ENCODE measurements at regions not wholly inside any gene's neighbourhood (a gene's known extent, or its start where the extent isn't known, plus 50 kb on each side); places are given as distances from the start of the nearest gene placed in this dataset.
"Not testable (repeated sequence)": the region's sequence is repeated elsewhere in the genome, so short reads cannot be mapped to it uniquely, and the experiment has no call there.

- Histone ChIP-seq H3K4me3 (ENCODE audit: low read length) (no peak overlapping the region), H3K27me3 (ENCODE audit: insufficient read depth, low read length) (peaks cover 3% of the 10 kb centered on the region), H3K9me3 (ENCODE audit: low read depth, low read length) (no peaks in the 10 kb centered on the region), H3K4me1 (ENCODE audit: insufficient read depth, low read length) (no peaks in the 10 kb centered on the region)
Observed at GRCh38 chr4:112951362-112952312, 97.8 kb upstream of the ANK2 start.

- no peaks in the 10 kb centered on the region for H3K9me3 ChIP-seq (ENCODE audit: low read depth, low read length)
- peaks cover 3% of the 10 kb centered on the region for H3K27me3 ChIP-seq (ENCODE audit: insufficient read depth, low read length)
- no peak overlapping the region for H3K4me3 ChIP-seq (ENCODE audit: low read length)
- H3K4me1 ChIP-seq (ENCODE audit: insufficient read depth, low read length): no peaks in the 10 kb centered on the region
Observed at GRCh38 chr4:112952313-112952700, 97.1 kb upstream of the ANK2 start.

GRCh38 chr4:112953262-112953661, 96.2 kb upstream of the ANK2 start:
- Histone ChIP-seq H3K27me3 (ENCODE audit: insufficient read depth, low read length) (peaks cover 3% of the 10 kb centered on the region), H3K4me1 (ENCODE audit: insufficient read depth, low read length) (no peaks in the 10 kb centered on the region), H3K4me3 (ENCODE audit: low read length) (no peak overlapping the region), H3K9me3 (ENCODE audit: low read depth, low read length) (no peaks in the 10 kb centered on the region)

GRCh38 chr4:112954286-112954685, 95.2 kb upstream of the ANK2 start:
- H3K4me3 ChIP-seq (ENCODE audit: low read length): no peak overlapping the region
- H3K27me3 ChIP-seq (ENCODE audit: insufficient read depth, low read length): peaks cover 3% of the 10 kb centered on the region
- H3K9me3 ChIP-seq (ENCODE audit: low read depth, low read length): no peaks in the 10 kb centered on the region
- no peaks in the 10 kb centered on the region for H3K4me1 ChIP-seq (ENCODE audit: insufficient read depth, low read length)

- Histone ChIP-seq H3K4me1 (ENCODE audit: insufficient read depth, low read length) (no peaks in the 10 kb centered on the region), H3K27me3 (ENCODE audit: insufficient read depth, low read length) (peaks cover 3% of the 10 kb centered on the region), H3K9me3 (ENCODE audit: low read depth, low read length) (no peaks in the 10 kb centered on the region), H3K4me3 (ENCODE audit: low read length) (no peak overlapping the region)
Observed at GRCh38 chr4:112956484-112956896, 93.0 kb upstream of the ANK2 start.

- not testable (repeated sequence) for H3K27me3 ChIP-seq (ENCODE audit: insufficient read depth, low read length); H3K9me3 ChIP-seq (ENCODE audit: low read depth, low read length); H3K4me1 ChIP-seq (ENCODE audit: insufficient read depth, low read length); H3K4me3 ChIP-seq (ENCODE audit: low read length)
Observed at GRCh38 chr4:112957764-112958163, 91.7 kb upstream of the ANK2 start.

GRCh38 chr4:112966701-112967488, 82.6 kb upstream of the ANK2 start:
- Histone ChIP-seq H3K4me3 (ENCODE audit: low read length) (no peak overlapping the region), H3K4me1 (ENCODE audit: insufficient read depth, low read length) (no peaks in the 10 kb centered on the region), H3K27me3 (ENCODE audit: insufficient read depth, low read length) (no peaks in the 10 kb centered on the region), H3K9me3 (ENCODE audit: low read depth, low read length) (no peaks in the 10 kb centered on the region)

GRCh38 chr4:112968451-112969159, 80.8 kb upstream of the ANK2 start:
- Histone ChIP-seq H3K4me1 (ENCODE audit: insufficient read depth, low read length) (no peaks in the 10 kb centered on the region), H3K4me3 (ENCODE audit: low read length) (no peak overlapping the region), H3K9me3 (ENCODE audit: low read depth, low read length) (no peaks in the 10 kb centered on the region), H3K27me3 (ENCODE audit: insufficient read depth, low read length) (no peaks in the 10 kb centered on the region)

GRCh38 chr4:112970903-112971302, 78.5 kb upstream of the ANK2 start:
- Histone ChIP-seq H3K4me3 (ENCODE audit: low read length) (no peak overlapping the region), H3K27me3 (ENCODE audit: insufficient read depth, low read length) (no peaks in the 10 kb centered on the region), H3K9me3 (ENCODE audit: low read depth, low read length) (no peaks in the 10 kb centered on the region), H3K4me1 (ENCODE audit: insufficient read depth, low read length) (no peaks in the 10 kb centered on the region)

GRCh38 chr4:112973750-112974251, 75.7 kb upstream of the ANK2 start:
- H3K4me3 ChIP-seq (ENCODE audit: low read length): no peak overlapping the region
- no peaks in the 10 kb centered on the region for H3K4me1 ChIP-seq (ENCODE audit: insufficient read depth, low read length)

GRCh38 chr4:112975567-112976355, 73.7 kb upstream of the ANK2 start:
- H3K27me3 ChIP-seq (ENCODE audit: insufficient read depth, low read length): no peaks in the 10 kb centered on the region
- H3K9me3 ChIP-seq (ENCODE audit: low read depth, low read length): no peaks in the 10 kb centered on the region
- H3K4me1 ChIP-seq (ENCODE audit: insufficient read depth, low read length): no peaks in the 10 kb centered on the region
- no peak overlapping the region for H3K4me3 ChIP-seq (ENCODE audit: low read length)

More at GRCh38 chr4:112973750-112974251, 75.7 kb upstream of the ANK2 start:
- H3K27me3 ChIP-seq (ENCODE audit: insufficient read depth, low read length): no peaks in the 10 kb centered on the region
- no peaks in the 10 kb centered on the region for H3K9me3 ChIP-seq (ENCODE audit: low read depth, low read length)

GRCh38 chr4:112978691-112979472, 70.6 kb upstream of the ANK2 start:
- no peaks in the 10 kb centered on the region for H3K27me3 ChIP-seq (ENCODE audit: insufficient read depth, low read length)

GRCh38 chr4:112979881-112980421, 69.5 kb upstream of the ANK2 start:
- Histone ChIP-seq H3K27me3 (ENCODE audit: insufficient read depth, low read length) (no peaks in the 10 kb centered on the region), H3K4me3 (ENCODE audit: low read length) (no peak overlapping the region), H3K9me3 (ENCODE audit: low read depth, low read length) (no peaks in the 10 kb centered on the region), H3K4me1 (ENCODE audit: insufficient read depth, low read length) (no peaks in the 10 kb centered on the region)

More at GRCh38 chr4:112978691-112979472, 70.6 kb upstream of the ANK2 start:
- no peaks in the 10 kb centered on the region for H3K9me3 ChIP-seq (ENCODE audit: low read depth, low read length)
- no peaks in the 10 kb centered on the region for H3K4me1 ChIP-seq (ENCODE audit: insufficient read depth, low read length)
- no peak overlapping the region for H3K4me3 ChIP-seq (ENCODE audit: low read length)

All from mononuclear cell (primary cell).